ENCODE measurements at regions not wholly inside any gene's neighbourhood (a gene's known extent, or its start where the extent isn't known, plus 50 kb on each side); places are given as distances from the start of the nearest gene placed in this dataset.

DNA sequence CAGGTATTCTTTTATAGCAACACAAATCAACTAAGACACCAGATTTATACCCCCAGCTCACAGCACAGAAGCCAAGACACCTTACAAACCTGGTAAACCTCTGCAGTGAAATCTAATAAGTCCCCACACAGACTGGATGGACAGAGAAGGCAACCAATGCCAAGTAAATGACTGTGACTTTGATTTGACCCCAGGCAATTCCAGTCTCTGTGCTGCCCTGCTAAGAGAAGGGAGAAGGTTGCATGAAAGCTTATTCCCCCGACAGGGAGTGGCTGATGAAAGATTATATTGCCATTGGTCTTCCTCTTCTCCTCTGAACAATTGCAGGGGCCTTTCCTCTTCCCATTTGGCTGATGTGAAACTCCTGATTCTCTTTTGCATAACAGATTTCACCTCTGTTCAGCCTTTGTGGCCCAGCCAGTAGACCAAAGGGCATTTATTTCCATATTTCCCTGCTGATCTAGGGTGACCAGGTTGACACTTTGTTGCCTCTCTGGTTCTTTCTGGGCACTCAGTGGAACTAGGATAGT, 107.6 kb downstream of the ADRB2 start:
- TF ChIP-seq, protein P1, sequence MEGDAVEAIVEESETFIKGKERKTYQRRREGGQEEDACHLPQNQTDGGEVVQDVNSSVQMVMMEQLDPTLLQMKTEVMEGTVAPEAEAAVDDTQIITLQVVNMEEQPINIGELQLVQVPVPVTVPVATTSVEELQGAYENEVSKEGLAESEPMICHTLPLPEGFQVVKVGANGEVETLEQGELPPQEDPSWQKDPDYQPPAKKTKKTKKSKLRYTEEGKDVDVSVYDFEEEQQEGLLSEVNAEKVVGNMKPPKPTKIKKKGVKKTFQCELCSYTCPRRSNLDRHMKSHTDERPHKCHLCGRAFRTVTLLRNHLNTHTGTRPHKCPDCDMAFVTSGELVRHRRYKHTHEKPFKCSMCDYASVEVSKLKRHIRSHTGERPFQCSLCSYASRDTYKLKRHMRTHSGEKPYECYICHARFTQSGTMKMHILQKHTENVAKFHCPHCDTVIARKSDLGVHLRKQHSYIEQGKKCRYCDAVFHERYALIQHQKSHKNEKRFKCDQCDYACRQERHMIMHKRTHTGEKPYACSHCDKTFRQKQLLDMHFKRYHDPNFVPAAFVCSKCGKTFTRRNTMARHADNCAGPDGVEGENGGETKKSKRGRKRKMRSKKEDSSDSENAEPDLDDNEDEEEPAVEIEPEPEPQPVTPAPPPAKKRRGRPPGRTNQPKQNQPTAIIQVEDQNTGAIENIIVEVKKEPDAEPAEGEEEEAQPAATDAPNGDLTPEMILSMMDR (IDR thresholded peaks at IDR 0.05), result no peak
- TF ChIP-seq EZH2 (IDR thresholded peaks at IDR 0.05; ENCODE audit: borderline replicate concordance, insufficient read depth, low read depth, low read length, poor library complexity, severe bottlenecking), result no peak

Measured in B cell (primary cell).